ENCODE measurements at regions not wholly inside any gene's neighbourhood (a gene's known extent, or its start where the extent isn't known, plus 50 kb on each side); places are given as distances from the start of the nearest gene placed in this dataset.

DNA sequence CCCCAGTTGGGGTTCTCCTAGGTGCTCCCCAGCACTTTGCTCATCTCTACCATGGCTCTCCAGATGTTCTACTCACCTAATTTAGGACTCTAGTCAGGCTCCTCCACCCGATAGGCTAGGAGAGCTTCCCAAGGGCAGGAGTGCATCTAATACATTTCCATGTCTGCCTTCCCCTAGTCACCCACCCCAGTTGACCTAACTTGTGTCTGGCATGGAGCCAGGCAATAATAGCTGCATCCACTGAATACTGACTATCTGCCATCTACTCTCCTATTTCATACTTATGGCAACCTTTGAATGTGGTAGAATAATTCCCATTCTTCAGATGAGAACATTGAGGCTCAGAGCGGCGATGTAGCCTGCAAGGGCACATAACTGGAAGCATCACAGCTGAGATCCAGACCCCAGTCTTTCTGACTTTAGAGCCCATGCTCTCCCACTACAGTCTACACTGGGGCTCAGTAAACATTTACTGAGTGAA lies 71.8 kb upstream of the YWHAQ start:
- H3K27ac ChIP-seq = no peak overlapping the region
- no peak for TF ChIP-seq ZFX (IDR thresholded peaks at IDR 0.05)
- TF ChIP-seq, protein P1, sequence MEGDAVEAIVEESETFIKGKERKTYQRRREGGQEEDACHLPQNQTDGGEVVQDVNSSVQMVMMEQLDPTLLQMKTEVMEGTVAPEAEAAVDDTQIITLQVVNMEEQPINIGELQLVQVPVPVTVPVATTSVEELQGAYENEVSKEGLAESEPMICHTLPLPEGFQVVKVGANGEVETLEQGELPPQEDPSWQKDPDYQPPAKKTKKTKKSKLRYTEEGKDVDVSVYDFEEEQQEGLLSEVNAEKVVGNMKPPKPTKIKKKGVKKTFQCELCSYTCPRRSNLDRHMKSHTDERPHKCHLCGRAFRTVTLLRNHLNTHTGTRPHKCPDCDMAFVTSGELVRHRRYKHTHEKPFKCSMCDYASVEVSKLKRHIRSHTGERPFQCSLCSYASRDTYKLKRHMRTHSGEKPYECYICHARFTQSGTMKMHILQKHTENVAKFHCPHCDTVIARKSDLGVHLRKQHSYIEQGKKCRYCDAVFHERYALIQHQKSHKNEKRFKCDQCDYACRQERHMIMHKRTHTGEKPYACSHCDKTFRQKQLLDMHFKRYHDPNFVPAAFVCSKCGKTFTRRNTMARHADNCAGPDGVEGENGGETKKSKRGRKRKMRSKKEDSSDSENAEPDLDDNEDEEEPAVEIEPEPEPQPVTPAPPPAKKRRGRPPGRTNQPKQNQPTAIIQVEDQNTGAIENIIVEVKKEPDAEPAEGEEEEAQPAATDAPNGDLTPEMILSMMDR (conservative IDR thresholded peaks at IDR 0.05) = no peak

DNA sequence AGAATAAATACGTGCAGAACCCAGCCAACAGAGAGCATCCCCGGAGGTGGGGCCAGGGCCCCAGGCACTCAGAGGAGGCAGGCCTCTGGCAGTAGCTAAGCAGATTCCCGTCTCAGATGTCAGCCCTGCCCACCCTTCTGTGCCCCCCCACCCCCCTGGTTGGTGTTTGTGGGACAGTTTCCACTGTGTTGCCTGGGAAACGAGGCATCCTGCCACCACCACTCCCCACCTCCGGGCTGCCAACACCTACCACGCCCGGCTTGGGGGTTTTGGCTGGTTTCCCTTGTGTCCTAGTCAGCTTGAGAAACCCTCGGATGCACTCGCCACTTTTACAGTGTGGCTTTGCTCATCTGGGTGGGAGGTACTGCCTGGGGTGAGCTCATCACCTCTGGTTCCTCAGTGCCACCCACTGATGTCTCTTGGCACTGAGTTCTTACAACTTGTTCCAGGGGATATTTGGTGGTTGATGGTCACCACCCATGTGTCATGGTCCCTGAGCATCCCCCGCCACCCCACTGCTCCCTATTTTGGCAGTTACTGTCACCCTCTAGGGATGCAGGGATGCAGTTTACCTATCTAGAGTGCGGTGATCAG lies 72.4 kb upstream of the YWHAQ start:
- H3K27ac ChIP-seq = no peak overlapping the region
- TF ChIP-seq, protein P1 (conservative IDR thresholded peaks at IDR 0.05) = no peak
- no peak for TF ChIP-seq ZFX (IDR thresholded peaks at IDR 0.05)

DNA sequence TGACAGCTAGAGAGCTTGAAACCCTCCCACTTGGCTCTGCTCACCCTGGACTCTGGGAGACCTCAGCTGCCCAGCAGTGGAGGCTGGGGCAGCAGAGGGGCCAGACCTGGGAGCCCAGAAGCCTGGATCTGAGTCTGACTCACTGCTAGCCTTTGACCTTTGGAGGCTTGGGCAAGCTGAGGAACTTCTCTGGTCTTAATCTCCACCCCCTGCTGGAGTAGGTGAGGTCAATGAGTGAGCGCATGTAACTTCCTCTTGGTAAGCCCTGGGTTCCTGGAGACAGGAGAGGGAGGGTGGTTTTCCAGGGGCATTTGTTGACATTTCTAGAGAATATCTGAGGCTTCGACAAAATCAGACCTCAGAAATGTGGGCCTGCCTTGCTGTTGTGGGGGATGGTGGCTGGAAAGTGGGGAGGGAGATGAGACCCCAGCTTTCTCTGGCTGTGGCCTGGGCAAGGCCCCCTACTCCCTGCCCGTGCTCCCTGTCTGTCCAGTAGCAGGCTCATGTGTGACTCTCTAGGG lies 73.0 kb upstream of the YWHAQ start:
- H3K27ac ChIP-seq = no peak overlapping the region
- TF ChIP-seq, protein P1 (conservative IDR thresholded peaks at IDR 0.05) = no peak
- TF ChIP-seq ZFX (IDR thresholded peaks at IDR 0.05) = no peak

DNA sequence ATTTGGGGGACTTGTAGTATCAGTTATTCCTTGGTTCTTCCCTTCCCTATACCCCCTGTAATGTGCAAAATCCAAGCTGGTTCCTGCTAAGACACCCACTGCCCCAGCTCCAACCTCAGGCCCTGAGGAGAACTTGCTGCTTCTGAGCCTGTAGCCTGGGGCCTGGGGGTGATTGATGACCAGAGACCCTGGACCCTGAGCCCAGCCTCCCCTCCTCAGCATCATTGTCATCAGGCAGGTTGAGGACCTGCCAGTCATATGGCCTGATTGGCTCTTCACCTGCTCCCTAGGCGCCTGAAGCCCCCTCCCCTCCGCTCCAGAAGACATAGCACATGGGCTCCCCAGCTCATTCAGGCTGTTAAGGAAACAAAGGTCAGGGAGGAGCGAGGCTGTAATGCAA lies 73.8 kb upstream of the YWHAQ start:
- TF ChIP-seq, protein P1 (conservative IDR thresholded peaks at IDR 0.05) = no peak
- no peak for TF ChIP-seq ZFX (IDR thresholded peaks at IDR 0.05)
- no peak overlapping the region for H3K27ac ChIP-seq

DNA sequence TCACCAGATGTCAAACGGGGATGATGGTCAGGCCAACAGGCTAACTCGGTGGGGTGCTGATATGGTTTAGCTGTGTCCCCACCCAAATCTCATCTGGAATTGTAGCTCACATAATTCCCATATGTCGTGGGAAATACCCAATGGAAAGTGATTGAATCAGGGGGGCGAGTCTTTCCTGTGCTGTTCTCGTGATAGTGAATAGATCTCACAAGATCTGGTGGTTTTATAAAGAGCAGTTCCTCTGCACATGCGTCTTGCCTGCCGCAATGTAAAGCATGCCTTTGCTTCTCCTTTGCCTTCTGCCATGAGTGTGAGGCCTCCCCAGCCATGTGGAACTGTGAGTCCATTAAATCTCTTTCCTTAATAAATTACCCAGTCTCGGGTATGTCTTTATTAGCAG lies 74.4 kb upstream of the YWHAQ start:
- no peak overlapping the region for H3K27ac ChIP-seq
- TF ChIP-seq ZFX (IDR thresholded peaks at IDR 0.05) = no peak

DNA sequence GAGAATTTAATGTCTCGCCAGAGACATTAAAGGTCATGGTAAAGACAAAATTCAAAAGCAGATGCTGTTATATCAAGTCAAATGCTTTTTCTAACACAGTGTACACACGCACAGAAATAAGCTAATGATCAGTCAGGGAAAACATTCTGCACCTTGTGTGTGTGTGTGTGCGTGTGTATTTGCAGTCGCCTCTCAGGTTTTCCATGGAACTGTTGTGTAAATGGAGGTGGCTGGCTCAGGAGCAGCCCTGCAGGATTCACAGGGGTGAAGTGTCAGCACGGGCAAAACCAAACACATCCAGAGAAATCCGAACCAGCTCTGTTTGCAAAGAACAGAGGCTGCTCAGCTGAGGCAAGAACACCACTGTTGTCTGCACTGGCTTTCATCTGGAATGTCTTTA lies 76.2 kb upstream of the YWHAQ start:
- no peak overlapping the region for H3K27ac ChIP-seq
- no peak for TF ChIP-seq ZFX (IDR thresholded peaks at IDR 0.05)
- TF ChIP-seq, protein P1 (conservative IDR thresholded peaks at IDR 0.05) = no peak

DNA sequence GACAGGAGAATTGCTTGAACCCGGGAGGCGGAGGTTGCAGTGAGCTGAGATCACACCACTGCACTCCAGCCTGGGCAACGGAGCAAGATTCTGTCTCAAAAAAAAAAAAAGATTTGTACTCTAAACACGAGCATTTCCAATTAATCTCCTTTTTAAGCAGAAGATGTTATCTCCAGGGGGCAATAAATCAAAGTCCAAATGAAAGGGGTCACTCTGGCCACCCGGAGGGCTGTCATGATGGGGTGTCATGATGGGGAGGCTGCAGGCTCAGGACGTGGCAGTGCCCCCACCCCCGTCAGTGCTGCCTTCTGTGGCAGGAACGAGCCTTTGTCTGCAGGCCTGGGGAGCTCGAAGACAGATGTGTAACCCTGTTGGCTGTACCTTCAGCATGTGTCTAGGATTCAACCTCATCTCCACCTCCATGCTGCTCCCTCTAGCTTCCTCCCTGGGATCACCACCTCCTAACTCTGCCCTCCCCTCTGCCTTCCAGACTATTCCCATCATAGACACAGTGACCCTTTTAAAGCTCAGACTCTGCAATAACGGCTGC lies 76.9 kb upstream of the YWHAQ start:
- no peak overlapping the region for H3K27ac ChIP-seq
- TF ChIP-seq ZFX (IDR thresholded peaks at IDR 0.05) = no peak
- TF ChIP-seq, protein P1 (conservative IDR thresholded peaks at IDR 0.05) = no peak

Data from C4-2B (cell line).